A673 (cell line): ENCODE measurements at regions not wholly inside any gene's neighbourhood (a gene's known extent, or its start where the extent isn't known, plus 50 kb on each side); places are given as distances from the start of the nearest gene placed in this dataset.

Experiments
- BruUV-seq: library from RNA; stranded (reverse); fragments of 400-500 nt; replicated peaks from 2 replicates; lab custom pipeline; 2021; lab: Mats Ljungman, UMichigan
- CTCF ChIA-PET: fragments of 300-600 bp; sonication (Branson Sonifier 250); formaldehyde crosslinking; loops from one replicate; lab custom pipeline; 2022; ENCODE audit warnings: antibody characterized with exemption; lab: Charles Lee
- POLR2A ChIA-PET: fragments of 300-600 bp; sonication (Branson Sonifier 250); formaldehyde crosslinking; loops from one replicate; lab custom pipeline; 2022; ENCODE audit warnings: antibody characterized with exemption; ENCODE audit not compliant: low non-redundant PET; lab: Charles Lee
- DNase-seq: peaks from one replicate; pipeline ENCODE4 v3.0.0-alpha.2; 2015; ENCODE audit warnings: low spot score
- H3K27ac ChIP-seq: fragments of 200-600 bp; sonication (generic); 2 replicates; pipeline ENCODE4 v1.5.1; 2016; ENCODE audit warnings: mixed run types, low read depth, mild to moderate bottlenecking, mixed read lengths, antibody characterized with exemption, low read length; ENCODE audit not compliant: poor library complexity, severe bottlenecking
- H3K27me3 ChIP-seq: fragments of 200-600 bp; sonication (generic); replicated peaks from 2 replicates; pipeline ENCODE4 v1.6.1; 2017; ENCODE audit warnings: mixed run types, low read depth, mild to moderate bottlenecking, mixed read lengths, antibody characterized with exemption, low read length; ENCODE audit not compliant: insufficient read depth, poor library complexity
- H3K36me3 ChIP-seq: fragments of 200-600 bp; sonication (generic); 2 replicates; pipeline ENCODE4 v1.6.1; 2016; ENCODE audit warnings: mixed run types, mild to moderate bottlenecking, mixed read lengths, antibody characterized with exemption, low read length; ENCODE audit not compliant: insufficient read depth, poor library complexity, severe bottlenecking
- H3K4me1 ChIP-seq: fragments of 200-600 bp; sonication (generic); 2 replicates; pipeline ENCODE4 v1.6.1; 2017; ENCODE audit warnings: mixed run types, mild to moderate bottlenecking, mixed read lengths, antibody characterized with exemption, low read length; ENCODE audit not compliant: insufficient read depth, poor library complexity, severe bottlenecking
- H3K4me3 ChIP-seq: fragments of 200-600 bp; sonication (generic); 2 replicates; pipeline ENCODE4 v1.5.1; 2016; ENCODE audit warnings: low read depth, mixed run types, mild to moderate bottlenecking, mixed read lengths, low read length; ENCODE audit not compliant: poor library complexity, severe bottlenecking
- H3K9me3 ChIP-seq: fragments of 200-600 bp; sonication (generic); 2 replicates; pipeline ENCODE4 v1.6.1; 2016; ENCODE audit warnings: mixed run types, low read depth, mild to moderate bottlenecking, mixed read lengths, antibody characterized with exemption, low read length; ENCODE audit not compliant: poor library complexity, severe bottlenecking
- EZH2 ChIP-seq: fragments of 200-600 bp; sonication (generic); IDR thresholded peaks from 2 replicates; pipeline ENCODE4 v1.6.1; 2017; ENCODE audit warnings: borderline replicate concordance, low read depth, mild to moderate bottlenecking, mixed read lengths, antibody characterized with exemption, low read length; ENCODE audit not compliant: poor library complexity, severe bottlenecking
- intact Hi-C: fragments of 100-400 bp; cut with micrococcal nuclease; formaldehyde crosslinking; loops from one replicate; pipeline ENCODE4 v1.10.0; 2022; ENCODE audit not compliant: unreplicated experiment
- TF ChIP-seq, protein P1 (sequence below): fragments of 300-800, 200-600 bp; sonication (generic); conservative IDR thresholded peaks from 2 replicates; pipeline ENCODE4 v1.5.1; 2017; ENCODE audit warnings: low read depth, mild to moderate bottlenecking, antibody characterized with exemption, low read length, moderate library complexity, mixed read lengths

DNA sequence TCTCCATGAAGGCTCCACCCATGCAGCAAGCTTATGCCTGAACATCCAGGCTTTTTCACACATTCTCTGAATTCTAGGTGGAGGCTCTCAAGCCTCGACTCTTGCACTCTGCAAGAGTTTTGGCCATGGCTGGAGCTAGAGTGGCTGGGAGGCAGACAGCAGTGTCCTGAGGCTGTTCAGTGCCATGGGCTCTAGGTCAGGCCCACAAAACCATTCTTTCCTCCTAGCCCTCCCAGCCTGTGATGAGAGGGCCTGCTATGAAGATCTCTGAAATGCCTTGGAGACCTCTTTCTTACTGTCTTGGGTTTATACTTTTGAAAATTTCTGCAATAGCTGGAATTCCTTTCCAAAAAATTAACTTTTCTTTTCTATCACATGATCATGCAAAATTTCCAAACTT lies 210.7 kb downstream of the RND3 start:
- no TSS peak for BruUV-seq

DNA sequence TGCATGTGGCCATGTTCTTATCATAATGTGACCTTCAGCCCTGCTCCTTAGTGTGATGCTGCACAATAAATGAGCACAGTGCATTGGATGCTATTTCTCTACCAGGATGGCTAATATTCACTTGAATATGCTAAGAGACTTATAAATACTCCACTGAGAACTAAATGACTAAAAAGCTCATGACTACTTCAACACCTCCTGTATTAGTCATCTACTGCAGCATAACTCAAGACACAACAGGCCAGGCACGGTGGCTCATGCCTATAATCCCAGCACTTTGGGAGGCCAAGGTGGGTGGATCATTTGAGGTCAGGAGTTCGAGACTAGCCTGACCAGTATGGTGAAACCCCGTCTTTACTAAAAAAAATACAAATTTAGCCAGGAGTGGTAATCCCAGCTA lies 213.4 kb downstream of the RND3 start:
- no peak for DNase-seq
- Histone ChIP-seq H3K27me3 (no peaks in the 10 kb centered on the region), H3K27ac (no peak overlapping the region), H3K4me1 (no peaks in the 10 kb centered on the region), H3K36me3 (no peaks in the 10 kb centered on the region), H3K4me3 (no peak overlapping the region), H3K9me3 (peaks cover 11% of the 10 kb centered on the region)
- ChIA-PET POLR2A (no interaction called here), CTCF (no interaction called here)
- BruUV-seq = no TSS peak
- TF ChIP-seq, protein P1, sequence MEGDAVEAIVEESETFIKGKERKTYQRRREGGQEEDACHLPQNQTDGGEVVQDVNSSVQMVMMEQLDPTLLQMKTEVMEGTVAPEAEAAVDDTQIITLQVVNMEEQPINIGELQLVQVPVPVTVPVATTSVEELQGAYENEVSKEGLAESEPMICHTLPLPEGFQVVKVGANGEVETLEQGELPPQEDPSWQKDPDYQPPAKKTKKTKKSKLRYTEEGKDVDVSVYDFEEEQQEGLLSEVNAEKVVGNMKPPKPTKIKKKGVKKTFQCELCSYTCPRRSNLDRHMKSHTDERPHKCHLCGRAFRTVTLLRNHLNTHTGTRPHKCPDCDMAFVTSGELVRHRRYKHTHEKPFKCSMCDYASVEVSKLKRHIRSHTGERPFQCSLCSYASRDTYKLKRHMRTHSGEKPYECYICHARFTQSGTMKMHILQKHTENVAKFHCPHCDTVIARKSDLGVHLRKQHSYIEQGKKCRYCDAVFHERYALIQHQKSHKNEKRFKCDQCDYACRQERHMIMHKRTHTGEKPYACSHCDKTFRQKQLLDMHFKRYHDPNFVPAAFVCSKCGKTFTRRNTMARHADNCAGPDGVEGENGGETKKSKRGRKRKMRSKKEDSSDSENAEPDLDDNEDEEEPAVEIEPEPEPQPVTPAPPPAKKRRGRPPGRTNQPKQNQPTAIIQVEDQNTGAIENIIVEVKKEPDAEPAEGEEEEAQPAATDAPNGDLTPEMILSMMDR = no peak
- no peak for TF ChIP-seq EZH2
- intact Hi-C loops = no loop called here

More for the DNA sequence above, 210.7 kb downstream of the RND3 start:
- intact Hi-C loops = no loop called here
- Histone ChIP-seq H3K4me1 (no peaks in the 10 kb centered on the region), H3K9me3 (peaks cover 13% of the 10 kb centered on the region), H3K27me3 (no peaks in the 10 kb centered on the region), H3K4me3 (no peak overlapping the region), H3K36me3 (no peaks in the 10 kb centered on the region), H3K27ac (no peak overlapping the region)
- POLR2A ChIA-PET = interaction anchor here (0.6 kb wide), 1 partner anchor 439 kb away, joined by 3 read pairs; no protein-coding TSS in a partner anchor
- CTCF ChIA-PET = no interaction called here
- no peak for TF ChIP-seq EZH2
- TF ChIP-seq, protein P1 = no peak
- DNase-seq = no peak

DNA sequence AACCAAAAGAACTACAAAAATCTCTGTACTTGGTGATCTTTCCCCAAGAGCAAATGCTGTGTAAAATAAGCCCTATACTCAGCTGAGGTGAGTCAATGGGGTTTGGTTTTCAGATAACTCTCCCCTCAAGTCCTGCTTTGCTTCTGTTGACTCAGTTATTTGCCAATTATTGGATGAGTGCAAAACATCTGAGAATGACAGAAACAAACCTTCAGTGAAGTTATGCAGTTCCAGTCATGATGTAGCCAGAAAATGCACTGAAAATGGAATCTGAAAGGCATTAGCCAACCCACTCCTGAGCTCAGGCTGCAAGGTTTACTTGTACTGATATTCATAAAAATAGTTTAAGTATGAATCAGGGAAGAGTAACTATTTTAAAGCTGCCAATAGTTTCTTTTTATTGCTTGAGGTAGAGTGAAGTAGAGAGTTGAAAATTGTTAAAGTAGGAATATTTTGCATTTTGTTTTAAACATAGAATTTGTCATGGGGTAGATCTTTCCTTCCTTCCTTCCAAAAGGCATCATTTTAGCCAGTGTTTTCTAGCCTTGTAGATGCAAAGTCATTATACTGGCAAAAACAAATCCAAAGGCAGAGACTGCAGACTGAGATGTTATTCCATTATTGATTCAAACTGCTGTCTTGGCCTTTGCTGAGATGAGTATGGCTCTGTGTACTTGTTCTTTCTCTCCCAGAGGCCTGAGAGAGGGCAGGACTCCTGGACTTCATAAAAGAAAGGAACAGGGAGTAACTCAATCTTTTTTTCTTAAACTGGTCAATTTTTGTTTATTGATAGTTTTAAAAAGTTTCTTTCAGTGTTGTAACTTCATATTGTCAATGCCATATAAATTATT lies 215.3 kb downstream of the RND3 start:
- Histone ChIP-seq H3K4me1 (peaks cover 13% of the 10 kb centered on the region), H3K36me3 (no peaks in the 10 kb centered on the region), H3K9me3 (peaks cover 7% of the 10 kb centered on the region), H3K27me3 (no peaks in the 10 kb centered on the region), H3K27ac (no peak overlapping the region), H3K4me3 (no peak overlapping the region)
- TF ChIP-seq EZH2 = no peak
- TF ChIP-seq, protein P1 = no peak
- CTCF ChIA-PET = no interaction called here
- intact Hi-C loops = no loop called here
- POLR2A ChIA-PET = no interaction called here
- BruUV-seq = no TSS peak
- DNase-seq = no peak
